ENCODE measurements at regions not wholly inside any gene's neighbourhood (a gene's known extent, or its start where the extent isn't known, plus 50 kb on each side); places are given as distances from the start of the nearest gene placed in this dataset.
A peak's percentile ranks its signal among the peaks of the same experiment; 100 is the strongest.

GRCh38 chr17:54124456-54124855, 301.7 kb downstream of the KIF2B start:
- H3K36me3 ChIP-seq = no peaks in the 10 kb centered on the region
- no peaks in the 10 kb centered on the region for H3K4me1 ChIP-seq
- no peak for DNase-seq
- no peak for TF ChIP-seq POLR2AphosphoS5 (IDR thresholded peaks at IDR 0.05)
- no peak for TF ChIP-seq CTCF (IDR thresholded peaks at IDR 0.05)
- TF ChIP-seq POLR2A (IDR thresholded peaks at IDR 0.05) = no peak
- TF ChIP-seq EP300 (IDR thresholded peaks at IDR 0.05) = no peak
- H3K4me3 ChIP-seq = no peak overlapping the region
- no peak overlapping the region for H3K27ac ChIP-seq
- peaks cover 0 to 10% (median 5%) of the 10 kb centered on the region in 4 donors for H3K9me3 ChIP-seq
- intact Hi-C loops (cut with DNase I) = no loop called here
- no peaks in the 10 kb centered on the region for H3K27me3 ChIP-seq
- WGBS, 2 donors = 3 to 24% methylated on average over 1 of the region's 1 CpG

- Histone ChIP-seq H3K4me3 (no peak overlapping the region), H3K4me1 (no peaks in the 10 kb centered on the region), H3K27ac (no peak overlapping the region), H3K27me3 (no peaks in the 10 kb centered on the region), H3K9me3 (no peaks in the 10 kb centered on the region), H3K36me3 (no peaks in the 10 kb centered on the region)
- no peak for DNase-seq
- intact Hi-C loops (cut with DNase I) = no loop called here
- TF ChIP-seq POLR2A (IDR thresholded peaks at IDR 0.05) (no peak), EP300 (IDR thresholded peaks at IDR 0.05) (no peak), CTCF (IDR thresholded peaks at IDR 0.05) (no peak), POLR2AphosphoS5 (IDR thresholded peaks at IDR 0.05) (no peak)
- 74 to 76% methylated on average over 1 of the region's 1 CpG for WGBS, 2 donors
Measured at GRCh38 chr17:54153423-54153822, 330.7 kb downstream of the KIF2B start.

- TF ChIP-seq POLR2A (IDR thresholded peaks at IDR 0.05) (no peak), CTCF (IDR thresholded peaks at IDR 0.05) (no peak), EP300 (IDR thresholded peaks at IDR 0.05) (no peak), POLR2AphosphoS5 (IDR thresholded peaks at IDR 0.05) (no peak)
- Histone ChIP-seq H3K4me1 (no peaks in the 10 kb centered on the region), H3K9me3 (no peaks in the 10 kb centered on the region), H3K4me3 (no peak overlapping the region), H3K27me3 (no peaks in the 10 kb centered on the region), H3K36me3 (no peaks in the 10 kb centered on the region), H3K27ac (no peak overlapping the region)
- WGBS, 2 donors = 55 to 69% methylated on average over 2 of the region's 2 CpGs
- intact Hi-C loops (cut with DNase I) = no loop called here
- DNase-seq = no peak
Measured at GRCh38 chr17:54157542-54157941, 334.8 kb downstream of the KIF2B start.

GRCh38 chr17:54172096-54172984, 349.6 kb downstream of the KIF2B start:
- WGBS, 2 donors = 12 to 20% methylated on average over 3 of the region's 3 CpGs
- Histone ChIP-seq H3K36me3 (no peaks in the 10 kb centered on the region), H3K4me1 (no peaks in the 10 kb centered on the region), H3K27me3 (no peaks in the 10 kb centered on the region), H3K27ac (no peak overlapping the region), H3K4me3 (no peak overlapping the region), H3K9me3 (no peaks in the 10 kb centered on the region)
- intact Hi-C loops (cut with DNase I) = no loop called here
- DNase-seq = no peak
- no peak for TF ChIP-seq EP300 (IDR thresholded peaks at IDR 0.05)
- TF ChIP-seq POLR2A (IDR thresholded peaks at IDR 0.05) = no peak
- TF ChIP-seq POLR2AphosphoS5 (IDR thresholded peaks at IDR 0.05) = no peak
- peak in 1 of 4 experiments; percentile 34 for TF ChIP-seq CTCF (IDR thresholded peaks at IDR 0.05)

- DNase-seq = no peak
- no peak overlapping the region for H3K27ac ChIP-seq
- TF ChIP-seq EP300 (IDR thresholded peaks at IDR 0.05) = no peak
- no peak for TF ChIP-seq POLR2AphosphoS5 (IDR thresholded peaks at IDR 0.05)
- no peak for TF ChIP-seq CTCF (IDR thresholded peaks at IDR 0.05)
- TF ChIP-seq POLR2A (IDR thresholded peaks at IDR 0.05) = no peak
- H3K4me1 ChIP-seq = no peaks in the 10 kb centered on the region
- H3K4me3 ChIP-seq = no peak overlapping the region
- H3K36me3 ChIP-seq = no peaks in the 10 kb centered on the region
- intact Hi-C loops (cut with DNase I) = no loop called here
- no peaks in the 10 kb centered on the region for H3K27me3 ChIP-seq
- H3K9me3 ChIP-seq = no peaks in the 10 kb centered on the region
Measured at GRCh38 chr17:54172985-54173316, 350.2 kb downstream of the KIF2B start.
